GM13976 (cell line): ENCODE measurements at regions not wholly inside any gene's neighbourhood (a gene's known extent, or its start where the extent isn't known, plus 50 kb on each side); places are given as distances from the start of the nearest gene placed in this dataset.

Source experiments
- DNase-seq: peaks from one replicate; pipeline ENCODE4 v3.0.0; 2012; ENCODE audit warnings: low spot score
- CTCF ChIP-seq: IDR thresholded peaks from 2 replicates; pipeline ENCODE4 v1.5.1; 2012; ENCODE audit warnings: borderline replicate concordance, mild to moderate bottlenecking; ENCODE audit not compliant: insufficient read depth; ENCODE audit errors: extremely low read depth, missing control alignments, control extremely low read depth
- in situ Hi-C: fragments of 300-500 bp; cut with MboI; formaldehyde crosslinking; loops from one replicate; pipeline ENCODE4 v1.12.0; 2022; ENCODE audit warnings: low sequenced_read_pairs, mixed read lengths, inconsistent platforms; ENCODE audit not compliant: unreplicated experiment

GRCh38 chr14:89708982-89709625, 245.4 kb downstream of the EFCAB11 start:
- in situ Hi-C loops: no loop called here
- no peak for TF ChIP-seq CTCF
- no peak for DNase-seq

DNA sequence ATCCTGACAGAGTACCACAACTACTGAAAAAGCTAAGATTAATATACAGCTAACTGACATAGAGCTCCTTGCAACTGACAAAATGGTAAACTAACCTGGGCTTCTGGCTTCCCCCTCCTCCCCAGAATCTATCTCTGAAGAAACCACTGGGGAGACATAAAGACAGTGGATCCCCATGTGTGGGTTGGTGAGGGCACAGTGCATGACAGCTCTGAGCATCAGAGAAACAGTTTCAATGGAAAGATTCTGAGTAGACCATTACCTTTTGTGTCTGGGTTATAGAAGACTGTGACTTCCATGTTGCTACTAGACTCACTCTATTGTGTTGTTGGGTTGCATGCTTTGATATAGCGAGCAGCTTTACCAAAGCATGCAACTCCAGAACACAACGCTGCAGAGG, 247.4 kb downstream of the EFCAB11 start:
- in situ Hi-C loops: no loop called here

GRCh38 chr14:89702876-89703200, 251.7 kb downstream of the EFCAB11 start:
- no peak for DNase-seq
- TF ChIP-seq CTCF: no peak
- in situ Hi-C loops: no loop called here

More for the DNA sequence above, 247.4 kb downstream of the EFCAB11 start:
- DNase-seq: peak; percentile 41
- TF ChIP-seq CTCF: no peak

DNA sequence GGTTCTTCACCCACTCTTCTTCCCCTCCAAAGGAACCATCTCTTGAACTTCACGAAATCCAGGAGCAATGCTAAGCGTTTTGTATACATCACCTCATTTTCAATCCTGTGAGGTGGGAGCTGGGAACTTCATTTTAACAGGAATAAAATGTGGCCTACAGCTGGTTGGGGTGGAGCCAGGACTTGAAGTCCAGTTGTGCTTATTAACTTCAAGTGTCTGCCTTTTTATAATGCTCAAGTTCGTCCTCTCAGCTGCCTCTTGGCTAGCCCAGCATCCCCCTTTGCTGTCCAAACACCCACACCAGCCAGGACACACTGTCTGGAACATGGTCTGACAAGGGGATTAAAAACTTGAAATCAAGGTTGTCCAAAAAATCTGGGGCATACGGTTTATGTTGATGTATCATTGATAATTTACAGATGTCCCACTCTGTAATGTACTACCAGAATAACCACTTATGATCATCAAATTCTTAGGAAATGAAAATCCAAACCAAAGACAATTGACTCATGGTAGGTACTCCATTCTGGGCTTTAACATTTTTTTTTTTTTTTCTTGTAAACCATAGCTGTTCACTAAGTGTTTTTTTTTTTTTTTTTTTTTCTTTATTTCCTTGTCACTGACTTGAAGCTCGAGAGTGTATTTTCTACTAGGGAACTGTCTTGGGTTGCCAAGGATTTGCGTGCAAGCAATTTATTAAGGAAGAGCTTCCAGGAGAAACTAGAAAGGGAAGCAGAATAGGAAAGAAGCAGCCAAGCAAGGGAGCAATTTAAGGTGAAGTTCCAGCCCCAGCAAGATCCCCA, 252.3 kb downstream of the EFCAB11 start:
- no peak for DNase-seq
- in situ Hi-C loops: no loop called here
- no peak for TF ChIP-seq CTCF

GRCh38 chr14:89701211-89702043, 253.1 kb downstream of the EFCAB11 start:
- in situ Hi-C loops: no loop called here
- DNase-seq: peak; percentile 96

More at GRCh38 chr14:89701211-89702043, 253.1 kb downstream of the EFCAB11 start:
- TF ChIP-seq CTCF: no peak
